GM19351 (cell line): ENCODE measurements at regions not wholly inside any gene's neighbourhood (a gene's known extent, or its start where the extent isn't known, plus 50 kb on each side); places are given as distances from the start of the nearest gene placed in this dataset.
"Not testable (repeated sequence)": the region's sequence is repeated elsewhere in the genome, so short reads cannot be mapped to it uniquely, and the experiment has no call there.

Source experiments
- ATAC-seq: cut with Tn5 transposase; IDR thresholded peaks from one replicate; pipeline ENCODE4 v1.9.1; 2021; ENCODE audit warnings: mild to moderate bottlenecking, moderate library complexity; ENCODE audit not compliant: unreplicated experiment

- ATAC-seq: no peak
Measured at GRCh38 chr5:83001796-83002381, 75.3 kb downstream of the TMEM167A start.

- ATAC-seq: no peak
Measured at GRCh38 chr5:83000922-83001321, 76.3 kb downstream of the TMEM167A start.

- no peak for ATAC-seq
Measured at GRCh38 chr5:83000428-83000827, 76.8 kb downstream of the TMEM167A start.

- no peak for ATAC-seq
Measured at GRCh38 chr5:82993416-82993815, 83.8 kb downstream of the TMEM167A start.

GRCh38 chr5:82992646-82993045, 84.5 kb downstream of the TMEM167A start:
- ATAC-seq: no peak

GRCh38 chr5:82991678-82992323, 85.4 kb downstream of the TMEM167A start:
- ATAC-seq: no peak

GRCh38 chr5:82991059-82991458, 86.1 kb downstream of the TMEM167A start:
- ATAC-seq: no peak

- no peak for ATAC-seq
Measured at GRCh38 chr5:82987188-82987587, 90.0 kb downstream of the TMEM167A start.

GRCh38 chr5:82986404-82986803, 90.8 kb downstream of the TMEM167A start:
- no peak for ATAC-seq

GRCh38 chr5:82985763-82986162, 91.4 kb downstream of the TMEM167A start:
- ATAC-seq: no peak

- no peak for ATAC-seq
Measured at GRCh38 chr5:82984786-82985735, 92.1 kb downstream of the TMEM167A start.

- no peak for ATAC-seq
Measured at GRCh38 chr5:82982846-82983245, 94.3 kb downstream of the TMEM167A start.

- ATAC-seq: not testable (repeated sequence)
Measured at GRCh38 chr5:82976887-82977286, 100.3 kb downstream of the TMEM167A start.

GRCh38 chr5:82975812-82976211, 101.4 kb downstream of the TMEM167A start:
- ATAC-seq: no peak

- ATAC-seq: no peak
Measured at GRCh38 chr5:82975396-82975795, 101.8 kb downstream of the TMEM167A start.

- ATAC-seq: not testable (repeated sequence)
Measured at GRCh38 chr5:82974346-82974745, 102.8 kb downstream of the TMEM167A start.

GRCh38 chr5:82971901-82972300, 105.3 kb downstream of the TMEM167A start:
- no peak for ATAC-seq

GRCh38 chr5:82971034-82971806, 106.0 kb downstream of the TMEM167A start:
- not testable (repeated sequence) for ATAC-seq

GRCh38 chr5:82969221-82969976, 107.8 kb downstream of the TMEM167A start:
- ATAC-seq: not testable (repeated sequence)

GRCh38 chr5:82967072-82967471, 110.1 kb downstream of the TMEM167A start:
- no peak for ATAC-seq
